Sigmoid colon (tissue), 6 donors: ENCODE measurements at regions not wholly inside any gene's neighbourhood (a gene's known extent, or its start where the extent isn't known, plus 50 kb on each side); places are given as distances from the start of the nearest gene placed in this dataset.

ENCODE experiments used
- DNase-seq: peaks from one replicate; pipeline ENCODE4 v3.0.0-alpha.2; 2019
- H3K27ac ChIP-seq, 4 donors: fragments of 200-600 bp; sonication (generic); one replicate each; pipeline ENCODE4 v1.5.1; 2016 to 2019; ENCODE audit warnings: mild to moderate bottlenecking in 1 of 4
- H3K27me3 ChIP-seq, 3 donors: fragments of 200-600 bp; sonication (generic); one replicate each; pipeline ENCODE4 v1.5.1; 2019; ENCODE audit warnings: mild to moderate bottlenecking in 1 of 3
- H3K36me3 ChIP-seq, 4 donors: fragments of 200-600 bp; sonication (generic); one replicate each; pipeline ENCODE4 v1.5.1; 2016 to 2019
- H3K4me1 ChIP-seq, 4 donors: fragments of 200-600 bp; sonication (generic); one replicate each; pipeline ENCODE4 v1.5.1; 2017 to 2019
- H3K4me3 ChIP-seq, 4 donors: fragments of 200-600 bp; sonication (generic); one replicate each; pipeline ENCODE4 v1.5.1; 2017 to 2019; ENCODE audit warnings: mild to moderate bottlenecking in 2 of 4, moderate library complexity in 1 of 4
- H3K9me3 ChIP-seq, 4 donors: fragments of 200-600 bp in 3 of 4; sonication (generic) in 3 of 4; one replicate each; pipeline versions ENCODE4 v1.5.1 to v1.6.1; 2013 to 2019
- CTCF ChIP-seq, 4 experiments: fragments of 450-650 bp in 3 of 4; fragments of 200-600 bp in 1 of 4; IDR thresholded peaks; one replicate each; pipeline ENCODE4 v1.5.1; 2016 to 2019; ENCODE audit warnings: antibody characterized with exemption in 4 of 4, mild to moderate bottlenecking in 3 of 4, moderate library complexity in 2 of 4
- EP300 ChIP-seq, 4 donors: sonication (generic); formaldehyde crosslinking; IDR thresholded peaks; one replicate each; pipeline ENCODE4 v1.6.1; 2017; ENCODE audit warnings: antibody characterized with exemption in 4 of 4
- POLR2A ChIP-seq, 2 donors: fragments of 450-650 bp; IDR thresholded peaks; one replicate each; pipeline ENCODE4 v1.6.1; 2016; ENCODE audit warnings: antibody characterized with exemption in 2 of 2, mild to moderate bottlenecking in 2 of 2, moderate library complexity in 2 of 2
- POLR2AphosphoS5 ChIP-seq, 4 donors: sonication (generic); formaldehyde crosslinking; IDR thresholded peaks; one replicate each; pipeline ENCODE4 v1.6.1; 2017; ENCODE audit warnings: antibody characterized with exemption in 4 of 4
- WGBS, 2 donors: extraction: QIAGEN DNeasy Blood & Tissue Kit; methylation state at CpG; one replicate each; pipeline ENCODE4 v1.1.7; 2013; 5-methylcytosine and 5-hydroxymethylcytosine counted together
- intact Hi-C: fragments of 100-400 bp; cut with DNase I; formaldehyde crosslinking; loops from one replicate; pipeline ENCODE4 v1.15.1; 2023
- donor health status: healthy with polysubstance abuse.
- donor health status: healthy.

DNA sequence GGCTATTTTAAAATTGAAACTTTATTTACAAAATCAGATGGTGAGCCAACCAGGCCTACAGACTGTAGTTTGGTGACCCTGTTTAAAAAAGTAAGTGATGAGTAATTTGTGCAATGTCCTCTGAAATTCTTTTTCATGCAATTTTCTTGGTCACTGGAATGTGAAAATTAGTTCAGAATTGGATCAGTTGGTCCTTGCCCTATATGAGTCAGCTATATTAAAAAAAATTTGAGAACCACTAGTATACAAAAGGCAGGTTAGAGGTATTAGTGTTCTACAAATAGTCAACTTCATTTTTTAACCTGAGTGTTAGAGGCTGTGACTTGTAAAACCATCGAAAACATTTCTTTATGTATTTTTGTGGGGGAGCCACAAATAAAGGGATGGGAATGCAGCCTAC is 91.1 kb upstream of the NXPH2 start:
- Histone ChIP-seq H3K36me3 (no peaks in the 10 kb centered on the region), H3K4me1 (no peaks in the 10 kb centered on the region), H3K9me3 (no peaks in the 10 kb centered on the region), H3K27ac (no peak overlapping the region), H3K27me3 (no peaks in the 10 kb centered on the region), H3K4me3 (no peak overlapping the region)
- TF ChIP-seq POLR2A (IDR thresholded peaks at IDR 0.05) (no peak), POLR2AphosphoS5 (IDR thresholded peaks at IDR 0.05) (no peak), EP300 (IDR thresholded peaks at IDR 0.05) (no peak), CTCF (IDR thresholded peaks at IDR 0.05) (no peak)
- no peak for DNase-seq
- 83 to 92% methylated on average over 1 of the region's 1 CpG for WGBS, 2 donors
- intact Hi-C loops: no loop called here

GRCh38 chr2:138867341-138867740 is 87.2 kb upstream of the NXPH2 start:
- no peaks in the 10 kb centered on the region for H3K36me3 ChIP-seq
- H3K27me3 ChIP-seq: no peaks in the 10 kb centered on the region
- no peak for DNase-seq
- H3K4me3 ChIP-seq: no peak overlapping the region
- no peaks in the 10 kb centered on the region for H3K9me3 ChIP-seq
- 78 to 84% methylated on average over 1 of the region's 1 CpG for WGBS, 2 donors
- H3K27ac ChIP-seq: no peak overlapping the region
- H3K4me1 ChIP-seq: no peaks in the 10 kb centered on the region
- intact Hi-C loops: no loop called here
- no peak for TF ChIP-seq POLR2A (IDR thresholded peaks at IDR 0.05)
- no peak for TF ChIP-seq POLR2AphosphoS5 (IDR thresholded peaks at IDR 0.05)
- TF ChIP-seq EP300 (IDR thresholded peaks at IDR 0.05): no peak
- TF ChIP-seq CTCF (IDR thresholded peaks at IDR 0.05): no peak

GRCh38 chr2:138866797-138867196 is 86.6 kb upstream of the NXPH2 start:
- Histone ChIP-seq H3K4me1 (no peaks in the 10 kb centered on the region), H3K36me3 (no peaks in the 10 kb centered on the region), H3K27me3 (no peaks in the 10 kb centered on the region), H3K27ac (no peak overlapping the region), H3K4me3 (no peak overlapping the region), H3K9me3 (no peaks in the 10 kb centered on the region)
- intact Hi-C loops: no loop called here
- TF ChIP-seq EP300 (IDR thresholded peaks at IDR 0.05): no peak
- no peak for TF ChIP-seq CTCF (IDR thresholded peaks at IDR 0.05)
- TF ChIP-seq POLR2A (IDR thresholded peaks at IDR 0.05): no peak
- TF ChIP-seq POLR2AphosphoS5 (IDR thresholded peaks at IDR 0.05): no peak
- DNase-seq: no peak

DNA sequence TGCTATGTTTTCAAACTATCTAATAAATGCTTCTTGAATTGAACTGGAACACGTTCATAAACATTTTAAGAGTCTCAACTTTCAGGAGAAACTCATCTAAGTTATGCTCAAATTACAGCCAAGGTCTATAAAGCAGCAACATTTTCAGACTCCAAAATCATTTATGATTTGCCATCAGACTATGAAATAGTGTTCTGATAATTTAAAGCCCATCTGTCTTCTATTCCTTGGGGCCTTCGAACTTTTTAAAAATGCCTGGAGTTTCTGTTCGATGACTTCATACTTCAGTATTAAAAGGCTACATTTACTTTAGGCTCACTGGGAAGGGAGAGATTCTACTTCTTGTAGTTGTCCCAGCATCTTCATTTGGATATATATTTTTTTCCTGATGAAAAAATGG is 73.6 kb upstream of the NXPH2 start:
- Histone ChIP-seq H3K36me3 (no peaks in the 10 kb centered on the region), H3K9me3 (no peaks in the 10 kb centered on the region), H3K4me3 (no peak overlapping the region), H3K27ac (no peak overlapping the region), H3K4me1 (no peaks in the 10 kb centered on the region), H3K27me3 (no peaks in the 10 kb centered on the region)
- TF ChIP-seq POLR2AphosphoS5 (IDR thresholded peaks at IDR 0.05) (no peak), CTCF (IDR thresholded peaks at IDR 0.05) (no peak), EP300 (IDR thresholded peaks at IDR 0.05) (no peak)
- 73 to 82% methylated on average over 3 of the region's 3 CpGs for WGBS, 2 donors
- intact Hi-C loops: no loop called here
- DNase-seq: no peak

GRCh38 chr2:138853296-138853695 is 73.1 kb upstream of the NXPH2 start:
- Histone ChIP-seq H3K27me3 (no peaks in the 10 kb centered on the region), H3K4me3 (no peak overlapping the region), H3K27ac (no peak overlapping the region), H3K4me1 (no peaks in the 10 kb centered on the region), H3K36me3 (no peaks in the 10 kb centered on the region), H3K9me3 (no peaks in the 10 kb centered on the region)
- intact Hi-C loops: no loop called here
- TF ChIP-seq POLR2A (IDR thresholded peaks at IDR 0.05) (no peak), CTCF (IDR thresholded peaks at IDR 0.05) (no peak), EP300 (IDR thresholded peaks at IDR 0.05) (no peak), POLR2AphosphoS5 (IDR thresholded peaks at IDR 0.05) (no peak)
- WGBS, 2 donors: 61 to 75% methylated on average over 1 of the region's 1 CpG
- DNase-seq: no peak
